ENCODE measurements at regions not wholly inside any gene's neighbourhood (a gene's known extent, or its start where the extent isn't known, plus 50 kb on each side); places are given as distances from the start of the nearest gene placed in this dataset.
"Not testable (repeated sequence)": the region's sequence is repeated elsewhere in the genome, so short reads cannot be mapped to it uniquely, and the experiment has no call there.

- no peaks in the 10 kb centered on the region for H3K27me3 ChIP-seq (ENCODE audit: control insufficient read depth in 2 of 2, insufficient read depth in 2 of 2, low read length in 2 of 2)
- no peaks in the 10 kb centered on the region for H3K4me1 ChIP-seq (ENCODE audit: control insufficient read depth, extremely low read depth, insufficient read depth, low read length)
- no peak overlapping the region for H3K4me3 ChIP-seq (replicated peaks in 1 of 3; ENCODE audit: insufficient read depth in 1 of 3, low read depth in 1 of 3, low read length in 3 of 3)
- H3K9ac ChIP-seq (replicated peaks; ENCODE audit: extremely low read depth, insufficient read depth, low read length), result no peak overlapping the region
- ChIA-PET CTCF (no interaction called here), POLR2A (no interaction called here)
- H3K9me3 ChIP-seq (replicated peaks; ENCODE audit: control insufficient read depth, insufficient read depth, low read length), result no peaks in the 10 kb centered on the region
- DNase-seq (ENCODE audit: low read depth, low spot score), result no peak
- dilution Hi-C loops (cut with MboI; ENCODE audit: extremely low pct_ligation_motif_present, low sequenced_read_pairs) (no loop called here), intact Hi-C loops (cut with micrococcal nuclease) (no loop called here)
- no peak overlapping the region for H2AFZ ChIP-seq (ENCODE audit: low read depth, low read length)
- TF ChIP-seq POLR2AphosphoS5 (IDR thresholded peaks at IDR 0.05; ENCODE audit: insufficient read depth, low read depth, low read length) (no peak), POLR2A (IDR thresholded peaks at IDR 0.05; ENCODE audit: low read depth, low read length) (no peak), EZH2 (IDR thresholded peaks at IDR 0.05; ENCODE audit: borderline replicate concordance, low read depth, low read length, severe bottlenecking) (no peak), MYC (IDR thresholded peaks at IDR 0.05; ENCODE audit: low read depth, low read length) (no peak), FOS (IDR thresholded peaks at IDR 0.05; ENCODE audit: borderline replicate concordance, insufficient read depth, low read length) (no peak), CTCF (IDR thresholded peaks at IDR 0.05; ENCODE audit: extremely low read depth in 1 of 2, insufficient read depth in 1 of 2, low read depth in 1 of 2, low read length in 2 of 2) (no peak), MAX (IDR thresholded peaks at IDR 0.05; ENCODE audit: insufficient read depth, insufficient read length) (no peak), JUN (IDR thresholded peaks at IDR 0.05; ENCODE audit: borderline replicate concordance, insufficient read depth, insufficient read length, low read depth) (no peak), GATA2 (IDR thresholded peaks at IDR 0.05; ENCODE audit: insufficient read depth, insufficient read length, low read depth, low read length) (no peak)
- no peak overlapping the region for H3K4me2 ChIP-seq (ENCODE audit: insufficient read depth, low read length)
- no peak for FAIRE-seq
- H3K79me2 ChIP-seq (ENCODE audit: control insufficient read depth, insufficient read depth, low read length), result no peaks in the 10 kb centered on the region
- BruUV-seq (replicated peaks), result no TSS peak
- no peaks in the 10 kb centered on the region for H3K9me1 ChIP-seq (replicated peaks; ENCODE audit: control insufficient read depth, extremely low read depth, insufficient read depth, low read length)
- H3K36me3 ChIP-seq (ENCODE audit: control insufficient read depth in 2 of 2, extremely low read depth in 1 of 2, insufficient read depth in 2 of 2, low read length in 2 of 2), result no peaks in the 10 kb centered on the region
- H3K27ac ChIP-seq (ENCODE audit: insufficient read depth, low read depth, low read length), result no peak overlapping the region
- no peaks in the 10 kb centered on the region for H4K20me1 ChIP-seq (replicated peaks; ENCODE audit: control insufficient read depth, extremely low read depth, insufficient read depth, low read length)
These were observed 229.4 kb downstream of the RCHY1 start for GRCh38 chr4:75284831-75285230.

- CTCF ChIA-PET; H3K36me3 ChIP-seq (ENCODE audit: control insufficient read depth in 2 of 2, extremely low read depth in 1 of 2, insufficient read depth in 2 of 2, low read length in 2 of 2); H3K27me3 ChIP-seq (ENCODE audit: control insufficient read depth in 2 of 2, insufficient read depth in 2 of 2, low read length in 2 of 2); dilution Hi-C loops (cut with MboI; ENCODE audit: extremely low pct_ligation_motif_present, low sequenced_read_pairs); H2AFZ ChIP-seq (ENCODE audit: low read depth, low read length); H3K27ac ChIP-seq (ENCODE audit: insufficient read depth, low read depth, low read length); H3K9ac ChIP-seq (replicated peaks; ENCODE audit: extremely low read depth, insufficient read depth, low read length); H3K4me1 ChIP-seq (ENCODE audit: control insufficient read depth, extremely low read depth, insufficient read depth, low read length); H3K9me3 ChIP-seq (replicated peaks; ENCODE audit: control insufficient read depth, insufficient read depth, low read length); intact Hi-C loops (cut with micrococcal nuclease); POLR2A ChIA-PET; H3K79me2 ChIP-seq (ENCODE audit: control insufficient read depth, insufficient read depth, low read length); BruUV-seq (replicated peaks); H3K9me1 ChIP-seq (replicated peaks; ENCODE audit: control insufficient read depth, extremely low read depth, insufficient read depth, low read length); FAIRE-seq; DNase-seq (ENCODE audit: low read depth, low spot score); H3K4me3 ChIP-seq (replicated peaks in 1 of 3; ENCODE audit: insufficient read depth in 1 of 3, low read depth in 1 of 3, low read length in 3 of 3); H4K20me1 ChIP-seq (replicated peaks; ENCODE audit: control insufficient read depth, extremely low read depth, insufficient read depth, low read length); H3K4me2 ChIP-seq (ENCODE audit: insufficient read depth, low read length): not testable (repeated sequence)
These were observed 233.7 kb downstream of the RCHY1 start for GRCh38 chr4:75280461-75280860.

Data from endothelial cell of umbilical vein (primary cell).